Osteocyte (in vitro differentiated cells): ENCODE measurements at regions not wholly inside any gene's neighbourhood (a gene's known extent, or its start where the extent isn't known, plus 50 kb on each side); places are given as distances from the start of the nearest gene placed in this dataset.

Experiments used
- DNase-seq: peaks from one replicate; pipeline ENCODE4 v3.0.0; 2021; ENCODE audit warnings: mixed read lengths; ENCODE audit not compliant: unreplicated experiment; ENCODE audit errors: extremely low spot score
- H3K27ac Mint-ChIP-seq: one replicate; pipeline ENCODE4 v1.8.0; 2021; ENCODE audit warnings: mild to moderate bottlenecking, mixed read lengths; ENCODE audit not compliant: unreplicated experiment
- H3K27me3 Mint-ChIP-seq: one replicate; pipeline ENCODE4 v1.8.0; 2021; ENCODE audit warnings: mixed read lengths; ENCODE audit not compliant: unreplicated experiment
- H3K36me3 Mint-ChIP-seq: one replicate; pipeline ENCODE4 v1.8.0; 2021; ENCODE audit warnings: mixed read lengths; ENCODE audit not compliant: unreplicated experiment
- H3K4me1 Mint-ChIP-seq: one replicate; pipeline ENCODE4 v1.8.0; 2021; ENCODE audit warnings: mixed read lengths; ENCODE audit not compliant: unreplicated experiment
- H3K4me3 Mint-ChIP-seq: one replicate; pipeline ENCODE4 v1.8.0; 2021; ENCODE audit warnings: mild to moderate bottlenecking, moderate library complexity, mixed read lengths; ENCODE audit not compliant: unreplicated experiment
- H3K9me3 Mint-ChIP-seq: one replicate; pipeline ENCODE4 v1.8.0; 2021; ENCODE audit warnings: mixed read lengths; ENCODE audit not compliant: unreplicated experiment
- TF ChIP-seq, protein P1 (sequence below): fragments of 200-600 bp; sonication (generic); IDR thresholded peaks from 2 replicates; pipeline ENCODE4 v1.5.0; 2021; ENCODE audit warnings: antibody characterized with exemption, mild to moderate bottlenecking, moderate library complexity

DNA sequence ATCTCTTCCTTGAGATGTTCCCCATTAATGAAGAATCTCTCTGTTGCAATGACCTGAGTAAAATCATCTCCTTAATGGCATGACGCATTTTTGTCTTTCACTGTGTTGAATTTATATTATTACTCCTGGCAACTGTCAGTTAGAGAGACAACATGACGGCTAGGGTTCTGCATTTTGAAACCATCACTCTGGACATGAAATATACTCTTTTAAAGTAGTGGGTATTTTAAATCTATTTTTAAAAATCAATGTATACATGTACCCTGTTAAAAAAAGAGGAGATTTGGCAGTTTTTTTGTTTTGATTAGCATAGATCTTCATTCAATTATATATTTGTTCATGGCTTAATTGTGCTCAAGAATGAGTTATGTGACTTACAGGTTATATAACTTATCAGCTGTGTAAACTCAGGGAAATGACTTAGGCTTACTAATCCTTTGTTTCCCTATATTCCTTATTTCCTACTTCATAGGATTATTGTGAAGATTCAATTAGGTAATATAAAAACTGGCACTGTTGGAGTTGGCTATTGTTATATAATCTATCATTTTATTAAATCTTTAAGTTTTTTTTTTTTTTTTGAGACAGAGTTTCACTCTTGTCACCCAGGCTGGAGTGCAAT lies 632.0 kb upstream of the SPRY2 start:
- H3K4me3 Mint-ChIP-seq = no peak overlapping the region
- no peaks in the 10 kb centered on the region for H3K36me3 Mint-ChIP-seq
- H3K4me1 Mint-ChIP-seq = peaks cover 2% of the 10 kb centered on the region
- no peaks in the 10 kb centered on the region for H3K9me3 Mint-ChIP-seq
- DNase-seq = no peak
- TF ChIP-seq, protein P1, sequence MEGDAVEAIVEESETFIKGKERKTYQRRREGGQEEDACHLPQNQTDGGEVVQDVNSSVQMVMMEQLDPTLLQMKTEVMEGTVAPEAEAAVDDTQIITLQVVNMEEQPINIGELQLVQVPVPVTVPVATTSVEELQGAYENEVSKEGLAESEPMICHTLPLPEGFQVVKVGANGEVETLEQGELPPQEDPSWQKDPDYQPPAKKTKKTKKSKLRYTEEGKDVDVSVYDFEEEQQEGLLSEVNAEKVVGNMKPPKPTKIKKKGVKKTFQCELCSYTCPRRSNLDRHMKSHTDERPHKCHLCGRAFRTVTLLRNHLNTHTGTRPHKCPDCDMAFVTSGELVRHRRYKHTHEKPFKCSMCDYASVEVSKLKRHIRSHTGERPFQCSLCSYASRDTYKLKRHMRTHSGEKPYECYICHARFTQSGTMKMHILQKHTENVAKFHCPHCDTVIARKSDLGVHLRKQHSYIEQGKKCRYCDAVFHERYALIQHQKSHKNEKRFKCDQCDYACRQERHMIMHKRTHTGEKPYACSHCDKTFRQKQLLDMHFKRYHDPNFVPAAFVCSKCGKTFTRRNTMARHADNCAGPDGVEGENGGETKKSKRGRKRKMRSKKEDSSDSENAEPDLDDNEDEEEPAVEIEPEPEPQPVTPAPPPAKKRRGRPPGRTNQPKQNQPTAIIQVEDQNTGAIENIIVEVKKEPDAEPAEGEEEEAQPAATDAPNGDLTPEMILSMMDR = no peak
- H3K27me3 Mint-ChIP-seq = no peaks in the 10 kb centered on the region
- H3K27ac Mint-ChIP-seq = no peak overlapping the region

DNA sequence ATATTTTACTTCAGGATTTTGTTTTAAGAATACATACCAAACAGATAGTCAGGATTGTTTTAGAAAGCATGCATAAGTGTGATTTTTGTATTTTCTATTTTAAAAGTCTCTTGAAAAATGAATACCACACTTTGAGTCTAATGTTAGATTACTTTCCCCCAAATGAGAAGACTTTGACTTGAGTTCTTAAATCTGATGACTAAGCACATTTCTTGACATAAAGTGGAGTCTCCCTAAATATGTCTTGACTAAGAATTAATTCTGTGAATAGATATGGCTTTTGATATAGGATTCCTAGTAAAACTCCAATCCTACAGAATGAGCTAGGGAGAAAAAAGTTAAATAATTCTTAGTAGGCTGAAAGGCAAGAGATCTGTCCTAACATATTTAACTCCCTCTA lies 624.2 kb upstream of the SPRY2 start:
- peaks cover 6% of the 10 kb centered on the region for H3K9me3 Mint-ChIP-seq
- H3K36me3 Mint-ChIP-seq = no peaks in the 10 kb centered on the region
- H3K4me3 Mint-ChIP-seq = no peak overlapping the region
- no peaks in the 10 kb centered on the region for H3K27me3 Mint-ChIP-seq
- no peak for DNase-seq
- TF ChIP-seq, protein P1 = no peak
- H3K4me1 Mint-ChIP-seq = peaks cover 10% of the 10 kb centered on the region
- H3K27ac Mint-ChIP-seq = no peak overlapping the region

DNA sequence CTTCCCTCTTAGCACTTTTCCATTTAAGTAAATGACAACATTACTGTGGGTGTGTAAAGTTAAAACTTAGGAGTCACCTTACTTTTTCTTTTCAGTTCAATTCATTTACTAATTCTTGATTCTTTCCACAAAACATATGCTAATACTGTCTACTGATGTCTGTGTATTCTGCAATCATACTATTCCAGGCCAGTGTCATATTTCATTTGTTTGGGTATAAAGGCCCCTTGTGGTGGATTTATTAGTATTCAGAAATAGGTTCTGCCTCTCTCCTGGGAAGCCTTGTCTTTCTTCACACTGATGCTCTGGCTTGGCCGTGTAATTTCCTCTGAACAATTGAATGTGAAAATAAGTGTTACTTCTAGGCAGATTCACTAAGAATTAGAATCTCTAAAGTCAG lies 621.9 kb upstream of the SPRY2 start:
- Mint-ChIP-seq H3K27ac (no peak overlapping the region), H3K36me3 (no peaks in the 10 kb centered on the region), H3K4me3 (no peak overlapping the region), H3K27me3 (no peaks in the 10 kb centered on the region), H3K9me3 (peaks cover 6% of the 10 kb centered on the region), H3K4me1 (peaks cover 8% of the 10 kb centered on the region)
- TF ChIP-seq, protein P1 = peak; percentile 39
- no peak for DNase-seq

DNA sequence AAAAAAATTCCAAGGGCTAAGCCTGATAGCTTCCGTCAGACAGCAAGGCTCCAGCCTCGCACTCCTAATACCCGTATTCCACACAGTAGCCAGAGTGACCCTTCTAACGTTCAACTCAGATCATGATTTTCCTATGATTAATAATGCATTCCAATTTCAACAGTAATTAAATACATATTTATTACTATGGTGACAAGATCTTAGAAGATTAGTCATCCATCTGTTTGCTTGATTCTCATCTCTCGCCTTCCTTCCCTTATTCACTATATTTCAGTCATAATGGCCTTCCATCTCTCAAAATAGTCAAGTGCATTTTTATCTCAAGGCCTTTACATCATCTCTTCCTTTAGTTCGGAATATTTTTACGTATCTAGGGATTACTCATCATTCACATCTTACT lies 621.2 kb upstream of the SPRY2 start:
- H3K4me3 Mint-ChIP-seq = no peak overlapping the region
- peaks cover 8% of the 10 kb centered on the region for H3K4me1 Mint-ChIP-seq
- no peak overlapping the region for H3K27ac Mint-ChIP-seq
- TF ChIP-seq, protein P1 = no peak
- no peaks in the 10 kb centered on the region for H3K36me3 Mint-ChIP-seq
- H3K27me3 Mint-ChIP-seq = no peaks in the 10 kb centered on the region
- DNase-seq = no peak
- H3K9me3 Mint-ChIP-seq = peaks cover 6% of the 10 kb centered on the region

DNA sequence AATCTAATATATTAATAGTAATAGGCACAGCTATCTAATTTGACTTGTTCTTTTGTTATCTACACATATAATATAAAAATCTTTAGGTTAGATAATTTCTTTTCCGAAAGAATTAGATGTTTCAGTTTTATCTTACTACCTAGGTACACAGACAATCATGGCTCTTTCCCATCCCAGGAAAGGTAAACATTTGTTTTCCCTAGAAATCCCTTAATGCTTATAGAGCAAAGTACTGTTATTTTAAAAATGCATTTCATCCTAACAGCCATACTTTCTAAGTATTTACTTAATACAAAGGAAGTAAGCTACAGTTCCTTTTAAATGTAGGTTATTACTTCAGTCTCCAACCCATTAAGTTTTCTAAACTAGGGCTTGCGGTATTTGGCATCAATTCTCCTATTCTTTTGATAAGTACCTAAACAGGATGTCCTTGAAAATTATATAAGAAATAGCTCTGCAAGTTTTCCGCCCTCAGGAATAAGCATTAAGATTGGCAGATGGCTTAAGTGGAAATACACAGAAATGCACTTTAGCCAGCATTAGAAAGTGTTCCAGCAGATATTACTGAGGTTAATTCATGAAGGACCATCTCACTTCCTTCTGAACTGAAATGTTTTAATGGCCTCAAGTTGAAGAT lies 616.2 kb upstream of the SPRY2 start:
- TF ChIP-seq, protein P1 = no peak
- no peaks in the 10 kb centered on the region for H3K36me3 Mint-ChIP-seq
- no peaks in the 10 kb centered on the region for H3K27me3 Mint-ChIP-seq
- H3K9me3 Mint-ChIP-seq = peaks cover 6% of the 10 kb centered on the region
- no peak overlapping the region for H3K27ac Mint-ChIP-seq
- no peak overlapping the region for H3K4me3 Mint-ChIP-seq
- peaks cover 2% of the 10 kb centered on the region for H3K4me1 Mint-ChIP-seq
- DNase-seq = no peak
